ENCODE measurements at regions not wholly inside any gene's neighbourhood (a gene's known extent, or its start where the extent isn't known, plus 50 kb on each side); places are given as distances from the start of the nearest gene placed in this dataset.

DNA sequence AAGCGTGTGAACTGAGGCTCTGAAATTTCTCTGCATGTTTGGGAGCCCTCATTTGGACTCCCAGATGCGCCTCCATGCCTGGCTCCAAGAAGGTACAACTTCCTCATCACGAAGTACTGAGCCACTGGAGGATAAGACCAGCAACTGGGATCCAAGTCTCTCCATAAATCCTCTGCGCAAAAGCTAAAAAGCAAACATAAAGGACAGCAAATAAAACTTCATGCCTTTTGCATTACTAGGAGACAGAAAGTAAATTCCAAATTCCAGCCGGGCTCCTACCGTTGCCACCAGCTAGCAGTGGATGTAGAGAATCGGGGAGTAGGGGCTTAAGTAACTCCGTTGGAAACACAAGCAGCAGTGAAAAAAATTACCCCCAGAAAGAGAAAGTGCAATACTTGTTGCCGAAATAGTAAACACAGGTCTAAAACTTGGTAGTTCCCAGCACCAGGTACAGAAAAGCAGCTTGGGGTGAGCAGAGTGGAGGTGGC, 477.1 kb upstream of the TENM3 start:
- Histone ChIP-seq H3K36me3 (ENCODE audit: insufficient read depth, low read length) (no peaks in the 10 kb centered on the region), H3K4me1 (ENCODE audit: insufficient read depth, low read length) (no peaks in the 10 kb centered on the region), H3K4me3 (ENCODE audit: low read length) (no peak overlapping the region), H3K9me3 (ENCODE audit: low read length) (no peaks in the 10 kb centered on the region), H3K27me3 (ENCODE audit: insufficient read depth, low read length, poor library complexity, severe bottlenecking) (no peaks in the 10 kb centered on the region), H3K27ac (ENCODE audit: low read depth, low read length) (no peak overlapping the region)
- no peaks in the 10 kb centered on the region for H3K4me1 Mint-ChIP-seq
- peaks cover 0 to 17% (median 4%) of the 10 kb centered on the region in 5 donors for H3K9me3 Mint-ChIP-seq
- CTCF ChIA-PET, result no interaction called here
- POLR2A ChIA-PET, result no interaction called here
- H3K27me3 Mint-ChIP-seq, result no peaks in the 10 kb centered on the region
- H3K36me3 Mint-ChIP-seq, result no peaks in the 10 kb centered on the region
- DNase-seq, result no peak
- H3K27ac Mint-ChIP-seq, result no peak overlapping the region
- no peak overlapping the region for H3K4me3 Mint-ChIP-seq

DNA sequence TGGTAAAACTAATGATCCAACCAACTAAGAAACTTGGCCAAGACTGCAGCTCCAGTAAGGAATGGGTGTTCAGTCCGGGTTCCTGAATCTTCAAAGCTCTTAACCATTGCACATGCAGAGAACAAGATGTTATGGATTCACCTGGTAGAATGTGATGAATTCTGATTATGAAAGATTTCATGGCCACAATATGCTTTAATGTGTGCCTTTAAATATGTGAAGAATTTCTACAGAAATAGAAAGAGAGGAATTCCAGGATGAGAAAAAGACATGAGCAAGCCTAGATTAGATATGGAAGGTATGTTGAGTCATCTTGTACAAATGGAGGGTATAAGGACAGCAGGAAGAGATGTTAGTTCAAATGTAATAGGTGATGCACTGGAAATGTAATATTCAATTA, 472.2 kb upstream of the TENM3 start:
- Mint-ChIP-seq H3K4me3 (no peak overlapping the region), H3K27ac (no peak overlapping the region), H3K36me3 (peaks cover 0 to 1% (median 0%) of the 10 kb centered on the region in 3 donors), H3K4me1 (no peaks in the 10 kb centered on the region), H3K9me3 (peaks cover 2 to 20% (median 4%) of the 10 kb centered on the region in 5 donors), H3K27me3 (no peaks in the 10 kb centered on the region)
- no peaks in the 10 kb centered on the region for H3K4me1 ChIP-seq (ENCODE audit: insufficient read depth, low read length)
- no peak overlapping the region for H3K4me3 ChIP-seq (ENCODE audit: low read length)
- CTCF ChIA-PET, result no interaction called here
- no peaks in the 10 kb centered on the region for H3K27me3 ChIP-seq (ENCODE audit: insufficient read depth, low read length, poor library complexity, severe bottlenecking)
- no peaks in the 10 kb centered on the region for H3K36me3 ChIP-seq (ENCODE audit: insufficient read depth, low read length)
- POLR2A ChIA-PET, result no interaction called here
- DNase-seq, result no peak
- H3K9me3 ChIP-seq (ENCODE audit: low read length), result no peaks in the 10 kb centered on the region
- no peak overlapping the region for H3K27ac ChIP-seq (ENCODE audit: low read depth, low read length)

DNA sequence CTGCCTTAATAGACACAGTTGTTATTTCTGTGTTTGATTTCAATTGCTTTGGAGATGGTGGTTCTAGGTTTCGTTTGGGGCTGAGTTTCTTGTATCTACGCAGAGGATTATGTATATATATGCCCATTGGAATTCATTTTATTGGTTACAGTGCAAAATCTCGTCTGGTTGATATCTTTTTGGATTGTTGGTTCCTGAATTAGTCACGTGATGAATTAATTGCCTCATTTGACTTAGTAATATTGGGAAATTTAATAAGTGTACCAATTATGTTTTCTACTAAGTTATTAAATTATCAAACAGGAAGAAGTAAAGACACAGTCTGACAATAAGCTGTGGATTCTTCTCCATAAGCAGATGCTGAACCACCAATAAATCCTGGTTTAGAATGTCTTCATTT, 467.9 kb upstream of the TENM3 start:
- POLR2A ChIA-PET, result no interaction called here
- Mint-ChIP-seq H3K9me3 (peaks cover 3 to 9% (median 7%) of the 10 kb centered on the region in 5 donors), H3K27ac (no peak overlapping the region)

DNA sequence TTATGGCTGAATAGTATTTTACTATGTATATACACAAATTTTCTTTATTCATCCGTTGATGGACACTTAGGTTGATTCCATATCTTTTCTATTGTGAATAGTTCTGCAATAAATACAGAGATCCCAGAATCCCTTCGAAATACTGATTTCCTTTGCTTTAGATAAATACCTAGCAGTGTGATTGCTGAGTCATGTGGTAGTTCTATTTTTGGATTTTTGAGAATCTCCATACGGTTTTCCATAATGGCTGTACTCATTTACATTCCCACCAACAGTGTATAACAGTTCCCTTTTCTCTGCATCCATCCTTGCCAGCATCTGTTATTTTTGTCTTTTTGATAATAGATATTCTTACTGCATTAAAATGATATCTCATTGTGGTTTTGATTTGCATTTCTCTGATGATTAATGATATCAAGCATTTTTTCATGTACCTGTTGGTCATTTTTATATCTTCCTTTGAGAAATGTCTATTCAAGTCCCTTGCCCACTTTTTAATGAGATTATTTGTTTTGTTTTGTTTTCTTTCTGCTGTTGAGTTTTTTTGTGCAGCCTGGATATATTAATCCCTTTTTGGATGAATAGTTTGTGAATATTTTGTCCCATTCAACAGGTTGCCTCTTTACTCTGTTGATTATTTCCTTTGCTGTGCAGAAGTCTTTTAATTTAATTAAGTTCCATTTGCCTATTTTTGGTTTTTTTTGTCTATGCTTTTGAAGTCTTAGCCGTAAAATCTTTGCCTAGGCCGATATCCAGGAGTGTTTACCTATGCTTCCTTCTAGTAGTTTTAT, 466.7 kb upstream of the TENM3 start:
- no peaks in the 10 kb centered on the region for H3K27me3 ChIP-seq (ENCODE audit: insufficient read depth, low read length, poor library complexity, severe bottlenecking)
- H3K36me3 ChIP-seq (ENCODE audit: insufficient read depth, low read length), result no peaks in the 10 kb centered on the region
- DNase-seq, result no peak
- H3K27ac ChIP-seq (ENCODE audit: low read depth, low read length), result no peak overlapping the region
- Mint-ChIP-seq H3K27ac (no peak overlapping the region), H3K36me3 (peaks cover 0 to 1% (median 0%) of the 10 kb centered on the region in 3 donors), H3K9me3 (peaks cover 5 to 13% (median 9%) of the 10 kb centered on the region in 5 donors), H3K27me3 (no peaks in the 10 kb centered on the region), H3K4me3 (no peak overlapping the region), H3K4me1 (no peaks in the 10 kb centered on the region)
- no peaks in the 10 kb centered on the region for H3K9me3 ChIP-seq (ENCODE audit: low read length)
- H3K4me1 ChIP-seq (ENCODE audit: insufficient read depth, low read length), result no peaks in the 10 kb centered on the region
- ChIA-PET POLR2A (no interaction called here), CTCF (no interaction called here)
- no peak overlapping the region for H3K4me3 ChIP-seq (ENCODE audit: low read length)

More for the DNA sequence above, 467.9 kb upstream of the TENM3 start:
- Histone ChIP-seq H3K4me3 (ENCODE audit: low read length) (no peak overlapping the region), H3K27me3 (ENCODE audit: insufficient read depth, low read length, poor library complexity, severe bottlenecking) (no peaks in the 10 kb centered on the region), H3K9me3 (ENCODE audit: low read length) (no peaks in the 10 kb centered on the region), H3K27ac (ENCODE audit: low read depth, low read length) (no peak overlapping the region), H3K4me1 (ENCODE audit: insufficient read depth, low read length) (no peaks in the 10 kb centered on the region), H3K36me3 (ENCODE audit: insufficient read depth, low read length) (no peaks in the 10 kb centered on the region)
- CTCF ChIA-PET, result no interaction called here
- Mint-ChIP-seq H3K27me3 (no peaks in the 10 kb centered on the region), H3K4me3 (no peak overlapping the region), H3K4me1 (no peaks in the 10 kb centered on the region), H3K36me3 (peaks cover 0 to 1% (median 0%) of the 10 kb centered on the region in 3 donors)
- no peak for DNase-seq

DNA sequence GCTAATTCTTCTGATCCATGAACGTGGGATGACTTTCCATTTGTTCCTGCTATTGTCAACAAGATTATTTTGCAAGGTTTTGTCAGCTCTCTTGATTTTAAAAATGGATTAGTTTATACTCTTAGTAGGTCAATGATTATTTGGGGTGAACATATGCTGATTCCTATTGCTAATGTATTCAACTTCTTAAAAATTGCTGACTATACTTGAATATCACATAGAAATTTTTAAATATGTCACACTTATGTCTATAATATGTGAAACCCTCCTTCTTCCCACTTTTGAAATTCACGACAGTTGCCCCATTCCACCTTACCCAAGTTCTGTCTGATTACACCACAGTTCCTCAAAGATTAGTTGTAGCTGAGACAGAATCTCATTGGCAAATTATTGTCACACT, 465.7 kb upstream of the TENM3 start:
- H3K36me3 Mint-ChIP-seq, result peaks cover 0 to 1% (median 0%) of the 10 kb centered on the region in 3 donors
- no peaks in the 10 kb centered on the region for H3K4me1 Mint-ChIP-seq
- no peak for DNase-seq
- CTCF ChIA-PET, result no interaction called here
- POLR2A ChIA-PET, result no interaction called here
- H3K9me3 ChIP-seq (ENCODE audit: low read length), result no peaks in the 10 kb centered on the region
- H3K27ac ChIP-seq (ENCODE audit: low read depth, low read length), result no peak overlapping the region
- H3K27ac Mint-ChIP-seq, result no peak overlapping the region
- H3K36me3 ChIP-seq (ENCODE audit: insufficient read depth, low read length), result no peaks in the 10 kb centered on the region
- H3K9me3 Mint-ChIP-seq, result peaks cover 7 to 13% (median 10%) of the 10 kb centered on the region in 5 donors
- H3K4me1 ChIP-seq (ENCODE audit: insufficient read depth, low read length), result no peaks in the 10 kb centered on the region
- no peaks in the 10 kb centered on the region for H3K27me3 Mint-ChIP-seq
- no peak overlapping the region for H3K4me3 Mint-ChIP-seq
- H3K4me3 ChIP-seq (ENCODE audit: low read length), result no peak overlapping the region
- no peaks in the 10 kb centered on the region for H3K27me3 ChIP-seq (ENCODE audit: insufficient read depth, low read length, poor library complexity, severe bottlenecking)

DNA sequence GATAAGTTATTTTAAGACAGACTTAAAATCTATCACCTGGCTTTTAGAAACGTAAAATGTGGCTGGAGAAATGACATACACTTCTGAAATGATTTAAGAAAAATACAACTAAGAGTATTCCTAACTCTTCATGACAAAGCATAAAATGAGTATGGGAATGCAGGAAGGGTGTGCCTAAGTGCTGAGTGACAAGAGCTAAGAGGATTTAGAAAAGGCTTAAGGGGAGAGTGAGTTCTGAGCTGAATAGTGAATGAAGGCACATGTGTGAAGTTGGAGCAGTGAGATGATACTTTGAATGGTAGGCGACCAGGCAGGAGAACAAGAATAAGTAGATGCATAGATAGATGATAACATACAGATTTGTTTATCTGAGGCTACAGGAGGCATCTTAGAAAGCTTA, 458.3 kb upstream of the TENM3 start:
- POLR2A ChIA-PET, result no interaction called here
- H3K9me3 ChIP-seq (ENCODE audit: low read length), result no peaks in the 10 kb centered on the region
- H3K27me3 Mint-ChIP-seq, result no peaks in the 10 kb centered on the region
- H3K36me3 ChIP-seq (ENCODE audit: insufficient read depth, low read length), result no peaks in the 10 kb centered on the region
- no peaks in the 10 kb centered on the region for H3K27me3 ChIP-seq (ENCODE audit: insufficient read depth, low read length, poor library complexity, severe bottlenecking)
- no peaks in the 10 kb centered on the region for H3K36me3 Mint-ChIP-seq
- CTCF ChIA-PET, result no interaction called here
- no peak overlapping the region for H3K27ac Mint-ChIP-seq
- no peaks in the 10 kb centered on the region for H3K4me1 Mint-ChIP-seq
- H3K9me3 Mint-ChIP-seq, result peaks cover 2 to 38% (median 14%) of the 10 kb centered on the region in 5 donors
- no peak overlapping the region for H3K27ac ChIP-seq (ENCODE audit: low read depth, low read length)
- no peaks in the 10 kb centered on the region for H3K4me1 ChIP-seq (ENCODE audit: insufficient read depth, low read length)
- no peak overlapping the region for H3K4me3 Mint-ChIP-seq
- no peak for DNase-seq
- no peak overlapping the region for H3K4me3 ChIP-seq (ENCODE audit: low read length)

DNA sequence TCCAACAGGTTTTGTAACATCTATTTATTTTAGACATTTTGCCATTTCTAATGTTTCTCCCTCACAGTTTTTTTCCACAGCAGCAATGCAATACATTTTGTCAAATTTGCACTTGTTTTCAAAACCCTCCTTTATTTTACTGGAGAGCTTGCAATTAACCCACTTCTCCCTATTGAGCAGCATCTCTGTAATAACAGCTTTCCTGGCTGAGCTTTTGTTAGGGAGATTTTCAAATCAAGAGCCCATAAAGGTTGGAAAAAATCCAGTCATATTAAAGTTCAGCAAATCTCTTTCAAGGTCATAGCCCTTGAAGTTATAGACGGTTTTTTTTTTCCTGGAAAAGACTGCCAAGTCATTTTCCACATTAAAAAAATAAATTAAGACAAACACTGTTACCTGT, 450.6 kb upstream of the TENM3 start:
- no peaks in the 10 kb centered on the region for H3K4me1 Mint-ChIP-seq
- no peaks in the 10 kb centered on the region for H3K36me3 Mint-ChIP-seq
- POLR2A ChIA-PET, result no interaction called here
- H3K4me3 ChIP-seq (ENCODE audit: low read length), result no peak overlapping the region
- no peak overlapping the region for H3K27ac ChIP-seq (ENCODE audit: low read depth, low read length)
- CTCF ChIA-PET, result no interaction called here
- H3K4me1 ChIP-seq (ENCODE audit: insufficient read depth, low read length), result no peaks in the 10 kb centered on the region
- H3K27me3 ChIP-seq (ENCODE audit: insufficient read depth, low read length, poor library complexity, severe bottlenecking), result no peaks in the 10 kb centered on the region
- H3K27me3 Mint-ChIP-seq, result no peaks in the 10 kb centered on the region
- H3K9me3 Mint-ChIP-seq, result peaks cover 7 to 19% (median 10%) of the 10 kb centered on the region in 5 donors
- no peaks in the 10 kb centered on the region for H3K36me3 ChIP-seq (ENCODE audit: insufficient read depth, low read length)
- DNase-seq, result no peak
- no peak overlapping the region for H3K27ac Mint-ChIP-seq
- no peaks in the 10 kb centered on the region for H3K9me3 ChIP-seq (ENCODE audit: low read length)
- H3K4me3 Mint-ChIP-seq, result no peak overlapping the region

DNA sequence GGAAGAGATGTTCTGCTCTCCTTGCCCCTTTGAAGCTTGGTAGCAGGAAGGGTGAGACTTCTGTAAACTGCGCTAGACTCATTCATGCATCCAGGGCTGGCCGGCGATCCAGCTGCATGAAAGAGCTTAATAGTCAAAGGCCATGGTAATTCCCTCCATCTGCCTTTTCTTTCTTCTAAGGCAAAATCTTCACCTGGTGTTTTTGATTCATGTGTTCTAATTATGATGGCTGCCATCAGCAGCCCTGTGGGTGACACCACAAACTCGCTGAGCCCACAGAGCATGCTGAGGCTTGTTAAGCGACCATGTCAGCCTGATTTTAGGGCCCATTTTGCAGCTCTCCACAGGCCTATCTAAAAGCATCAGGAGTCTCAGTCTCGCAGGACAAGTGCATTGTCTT, 450.1 kb upstream of the TENM3 start:
- Mint-ChIP-seq H3K9me3 (peaks cover 7 to 16% (median 11%) of the 10 kb centered on the region in 5 donors), H3K27me3 (no peaks in the 10 kb centered on the region), H3K4me3 (no peak overlapping the region), H3K36me3 (no peaks in the 10 kb centered on the region), H3K27ac (no peak overlapping the region), H3K4me1 (no peaks in the 10 kb centered on the region)
- H3K4me3 ChIP-seq (ENCODE audit: low read length), result no peak overlapping the region
- no peaks in the 10 kb centered on the region for H3K9me3 ChIP-seq (ENCODE audit: low read length)
- no peaks in the 10 kb centered on the region for H3K4me1 ChIP-seq (ENCODE audit: insufficient read depth, low read length)
- ChIA-PET CTCF (no interaction called here), POLR2A (no interaction called here)
- no peak for DNase-seq
- H3K27ac ChIP-seq (ENCODE audit: low read depth, low read length), result no peak overlapping the region
- no peaks in the 10 kb centered on the region for H3K27me3 ChIP-seq (ENCODE audit: insufficient read depth, low read length, poor library complexity, severe bottlenecking)
- H3K36me3 ChIP-seq (ENCODE audit: insufficient read depth, low read length), result no peaks in the 10 kb centered on the region
